Transverse colon (tissue), 4 donors: ENCODE measurements at regions not wholly inside any gene's neighbourhood (a gene's known extent, or its start where the extent isn't known, plus 50 kb on each side); places are given as distances from the start of the nearest gene placed in this dataset.

ENCODE experiments used
- DNase-seq: peaks from one replicate; pipeline ENCODE4 v3.0.0-alpha.2; 2019
- H3K27ac ChIP-seq, 4 donors: fragments of 200-600 bp; sonication (generic); 2 replicates each; pipeline ENCODE4 v1.5.1; 2016 to 2018; ENCODE audit warnings: inconsistent platforms in 4 of 4
- H3K27me3 ChIP-seq: fragments of 200-600 bp; sonication (generic); 2 replicates; pipeline ENCODE4 v1.5.1; 2017; ENCODE audit warnings: inconsistent platforms
- H3K36me3 ChIP-seq, 4 donors: fragments of 200-600 bp; sonication (generic); 2 replicates each; pipeline ENCODE4 v1.5.1; 2017 to 2019; ENCODE audit warnings: inconsistent platforms in 4 of 4
- H3K4me1 ChIP-seq, 4 donors: fragments of 200-600 bp; sonication (generic); 2 replicates each; pipeline ENCODE4 v1.5.1; 2017 to 2020; ENCODE audit warnings: inconsistent platforms in 4 of 4
- H3K4me3 ChIP-seq, 4 donors: fragments of 200-600 bp; sonication (generic); 1 replicate in 1 of 4; 2 replicates in 3 of 4; pipeline versions ENCODE4 v1.5.1 to v1.6.1; 2017 to 2019; ENCODE audit warnings: inconsistent platforms in 4 of 4
- H3K9me3 ChIP-seq, 2 donors: fragments of 200-600 bp; sonication (generic); 2 replicates each; pipeline ENCODE4 v1.5.1; 2017 to 2019; ENCODE audit warnings: inconsistent platforms in 2 of 2
- CTCF ChIP-seq, 5 experiments: fragments of 200-600 bp in 3 of 5; fragments of 450-650 bp in 2 of 5; sonication (generic) in 3 of 5; IDR thresholded peaks; 1 replicate in 2 of 5; 2 replicates in 3 of 5; pipeline ENCODE4 v1.5.1; 2016 to 2017; ENCODE audit warnings: antibody characterized with exemption in 5 of 5, inconsistent platforms in 3 of 5, mild to moderate bottlenecking in 2 of 5, moderate library complexity in 1 of 5
- EP300 ChIP-seq: sonication (generic); formaldehyde crosslinking; IDR thresholded peaks from one replicate; pipeline ENCODE4 v1.6.1; 2017; ENCODE audit warnings: antibody characterized with exemption, low read depth
- POLR2A ChIP-seq: fragments of 450-650 bp; IDR thresholded peaks from one replicate; pipeline ENCODE4 v1.6.1; 2016; ENCODE audit warnings: antibody characterized with exemption, mild to moderate bottlenecking, moderate library complexity
- POLR2AphosphoS5 ChIP-seq, 3 donors: sonication (generic); formaldehyde crosslinking; IDR thresholded peaks; one replicate each; pipeline ENCODE4 v1.6.1; 2016; ENCODE audit warnings: antibody characterized with exemption in 3 of 3
- WGBS, 2 donors: methylation state at CpG; one replicate each; pipeline ENCODE4 v1.1.5; 2018; ENCODE audit warnings: low coverage in 1 of 2; 5-methylcytosine and 5-hydroxymethylcytosine counted together
- in situ Hi-C, 4 donors: fragments of 200-750 bp; cut with MboI; loops; one replicate each; pipeline versions ENCODE4 v1.15.0 to v1.15.1; 2017; ENCODE audit warnings: low sequenced_read_pairs in 3 of 4, low pct_ligation_motif_present in 1 of 4, low pct_unique_long_range_greater_than_20kb in 1 of 4
- intact Hi-C: fragments of 100-400 bp; cut with DNase I; formaldehyde crosslinking; loops from one replicate; pipeline ENCODE4 v1.15.1; 2023; ENCODE audit warnings: low total_unique reads

- in situ Hi-C loops: no loop called here
- Histone ChIP-seq H3K4me1 (peaks cover 0 to 4% (median 0%) of the 10 kb centered on the region in 4 donors), H3K9me3 (no peaks in the 10 kb centered on the region), H3K27ac (no peak overlapping the region), H3K27me3 (no peaks in the 10 kb centered on the region), H3K4me3 (no peak overlapping the region), H3K36me3 (no peaks in the 10 kb centered on the region)
- DNase-seq: no peak
- WGBS, 2 donors: 60 to 72% methylated on average over 1 to 2 of the region's 2 CpGs
- intact Hi-C loops: no loop called here
- TF ChIP-seq CTCF (IDR thresholded peaks at IDR 0.05): no peak
- TF ChIP-seq POLR2A: no peak
- TF ChIP-seq EP300: no peak
- TF ChIP-seq POLR2AphosphoS5 (IDR thresholded peaks at IDR 0.05): no peak
These were observed 341.8 kb upstream of the KIF2A start for GRCh38 chr5:61964201-61964600.

- TF ChIP-seq EP300 (no peak), POLR2AphosphoS5 (IDR thresholded peaks at IDR 0.05) (no peak), CTCF (IDR thresholded peaks at IDR 0.05) (no peak)
- H3K27ac ChIP-seq: no peak overlapping the region
- H3K4me3 ChIP-seq: no peak overlapping the region
- no peaks in the 10 kb centered on the region for H3K9me3 ChIP-seq
- H3K4me1 ChIP-seq: peaks cover 0 to 4% (median 0%) of the 10 kb centered on the region in 4 donors
- in situ Hi-C loops: no loop called here
- DNase-seq: no peak
- no peaks in the 10 kb centered on the region for H3K36me3 ChIP-seq
- no peaks in the 10 kb centered on the region for H3K27me3 ChIP-seq
- WGBS, 2 donors: 63 to 75% methylated on average over 1 of the region's 1 CpG
- intact Hi-C loops: no loop called here
These were observed 340.9 kb upstream of the KIF2A start for GRCh38 chr5:61965069-61965468.

GRCh38 chr5:61965490-61965889, 340.5 kb upstream of the KIF2A start:
- no peaks in the 10 kb centered on the region for H3K27me3 ChIP-seq
- in situ Hi-C loops: no loop called here
- TF ChIP-seq CTCF (IDR thresholded peaks at IDR 0.05): no peak
- no peak for TF ChIP-seq POLR2A
- no peak for TF ChIP-seq POLR2AphosphoS5 (IDR thresholded peaks at IDR 0.05)
- TF ChIP-seq EP300: no peak
- H3K4me3 ChIP-seq: no peak overlapping the region
- H3K9me3 ChIP-seq: no peaks in the 10 kb centered on the region
- no peaks in the 10 kb centered on the region for H3K36me3 ChIP-seq
- DNase-seq: no peak
- H3K4me1 ChIP-seq: peaks cover 0 to 4% (median 0%) of the 10 kb centered on the region in 4 donors
- intact Hi-C loops: no loop called here
- WGBS, 2 donors: 68 to 71% methylated on average over 5 of the region's 5 CpGs
- no peak overlapping the region for H3K27ac ChIP-seq

GRCh38 chr5:61966296-61966955, 339.6 kb upstream of the KIF2A start:
- WGBS, 2 donors: 19% methylated on average over 1 of the region's 1 CpG; no CpG with 5 or more reads in 1 of the 2 donors
- H3K9me3 ChIP-seq: no peaks in the 10 kb centered on the region
- in situ Hi-C loops (no loop called here), intact Hi-C loops (no loop called here)
- H3K4me3 ChIP-seq: no peak overlapping the region
- no peaks in the 10 kb centered on the region for H3K27me3 ChIP-seq
- H3K36me3 ChIP-seq: no peaks in the 10 kb centered on the region
- TF ChIP-seq POLR2A (no peak), CTCF (IDR thresholded peaks at IDR 0.05) (peak in 1 of 5 experiments; percentile 19)
- DNase-seq: no peak
- H3K4me1 ChIP-seq: peaks cover 0 to 4% (median 0%) of the 10 kb centered on the region in 4 donors
- H3K27ac ChIP-seq: no peak overlapping the region
